ENCODE measurements at regions not wholly inside any gene's neighbourhood (a gene's known extent, or its start where the extent isn't known, plus 50 kb on each side); places are given as distances from the start of the nearest gene placed in this dataset.

GRCh38 chr12:114746297-114747011 is 62.5 kb upstream of the TBX3 start:
- TF ChIP-seq POLR2AphosphoS5 (IDR thresholded peaks at IDR 0.05; ENCODE audit: control insufficient read depth, insufficient read depth, low read depth, low read length) (no peak), EHMT2 (IDR thresholded peaks at IDR 0.05) (no peak), GABPA (tag; conservative IDR thresholded peaks at IDR 0.05; ENCODE audit: low read depth) (no peak), ATF1 (CRISPR knock-in tag; IDR thresholded peaks at IDR 0.05) (no peak), ATF1 (tag; IDR thresholded peaks at IDR 0.05) (no peak), POLR2B (IDR thresholded peaks at IDR 0.05; ENCODE audit: low read depth, partially characterized antibody) (no peak)

Measured in K562 (cell line).